ENCODE measurements at regions not wholly inside any gene's neighbourhood (a gene's known extent, or its start where the extent isn't known, plus 50 kb on each side); places are given as distances from the start of the nearest gene placed in this dataset.

DNA sequence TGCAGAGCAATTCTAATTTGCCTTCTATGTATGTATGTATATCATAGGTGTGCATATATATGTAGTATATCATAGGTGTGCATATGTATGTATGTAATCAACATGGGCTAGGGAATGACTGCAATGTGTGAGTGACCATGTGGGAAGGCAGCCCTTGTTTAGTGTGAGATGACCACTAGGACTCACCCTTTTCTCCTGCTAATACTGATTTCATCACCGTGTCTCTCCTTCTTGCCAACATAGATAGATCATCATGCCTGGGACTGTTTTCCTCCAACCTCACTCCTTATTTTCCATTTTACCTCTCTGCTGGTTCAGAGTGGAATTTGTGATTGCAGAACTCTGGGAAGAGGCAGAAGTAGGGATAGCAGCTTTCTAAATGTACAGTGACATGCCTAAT lies 63.6 kb upstream of the SFRP2 start:
- H3K4me1 ChIP-seq: no peaks in the 10 kb centered on the region
- no peaks in the 10 kb centered on the region for H3K36me3 ChIP-seq
- no peak overlapping the region for H3K4me3 ChIP-seq
- 76 to 96% (median 94%) methylated on average over 1 of the region's 1 CpG for WGBS, 5 donors
- H3K9me3 ChIP-seq: peaks cover 0 to 14% (median 10%) of the 10 kb centered on the region in 4 donors
- H3K27ac ChIP-seq: no peak overlapping the region
- TF ChIP-seq EP300 (IDR thresholded peaks at IDR 0.05) (no peak), POLR2AphosphoS5 (IDR thresholded peaks at IDR 0.05) (no peak), POLR2A (IDR thresholded peaks at IDR 0.05) (no peak)
- TF ChIP-seq, protein P1, sequence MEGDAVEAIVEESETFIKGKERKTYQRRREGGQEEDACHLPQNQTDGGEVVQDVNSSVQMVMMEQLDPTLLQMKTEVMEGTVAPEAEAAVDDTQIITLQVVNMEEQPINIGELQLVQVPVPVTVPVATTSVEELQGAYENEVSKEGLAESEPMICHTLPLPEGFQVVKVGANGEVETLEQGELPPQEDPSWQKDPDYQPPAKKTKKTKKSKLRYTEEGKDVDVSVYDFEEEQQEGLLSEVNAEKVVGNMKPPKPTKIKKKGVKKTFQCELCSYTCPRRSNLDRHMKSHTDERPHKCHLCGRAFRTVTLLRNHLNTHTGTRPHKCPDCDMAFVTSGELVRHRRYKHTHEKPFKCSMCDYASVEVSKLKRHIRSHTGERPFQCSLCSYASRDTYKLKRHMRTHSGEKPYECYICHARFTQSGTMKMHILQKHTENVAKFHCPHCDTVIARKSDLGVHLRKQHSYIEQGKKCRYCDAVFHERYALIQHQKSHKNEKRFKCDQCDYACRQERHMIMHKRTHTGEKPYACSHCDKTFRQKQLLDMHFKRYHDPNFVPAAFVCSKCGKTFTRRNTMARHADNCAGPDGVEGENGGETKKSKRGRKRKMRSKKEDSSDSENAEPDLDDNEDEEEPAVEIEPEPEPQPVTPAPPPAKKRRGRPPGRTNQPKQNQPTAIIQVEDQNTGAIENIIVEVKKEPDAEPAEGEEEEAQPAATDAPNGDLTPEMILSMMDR (IDR thresholded peaks at IDR 0.05): no peak
- intact Hi-C loops (cut with DNase I; ENCODE audit: low total_unique reads): no loop called here
- DNase-seq: no peak
- no peaks in the 10 kb centered on the region for H3K27me3 ChIP-seq

DNA sequence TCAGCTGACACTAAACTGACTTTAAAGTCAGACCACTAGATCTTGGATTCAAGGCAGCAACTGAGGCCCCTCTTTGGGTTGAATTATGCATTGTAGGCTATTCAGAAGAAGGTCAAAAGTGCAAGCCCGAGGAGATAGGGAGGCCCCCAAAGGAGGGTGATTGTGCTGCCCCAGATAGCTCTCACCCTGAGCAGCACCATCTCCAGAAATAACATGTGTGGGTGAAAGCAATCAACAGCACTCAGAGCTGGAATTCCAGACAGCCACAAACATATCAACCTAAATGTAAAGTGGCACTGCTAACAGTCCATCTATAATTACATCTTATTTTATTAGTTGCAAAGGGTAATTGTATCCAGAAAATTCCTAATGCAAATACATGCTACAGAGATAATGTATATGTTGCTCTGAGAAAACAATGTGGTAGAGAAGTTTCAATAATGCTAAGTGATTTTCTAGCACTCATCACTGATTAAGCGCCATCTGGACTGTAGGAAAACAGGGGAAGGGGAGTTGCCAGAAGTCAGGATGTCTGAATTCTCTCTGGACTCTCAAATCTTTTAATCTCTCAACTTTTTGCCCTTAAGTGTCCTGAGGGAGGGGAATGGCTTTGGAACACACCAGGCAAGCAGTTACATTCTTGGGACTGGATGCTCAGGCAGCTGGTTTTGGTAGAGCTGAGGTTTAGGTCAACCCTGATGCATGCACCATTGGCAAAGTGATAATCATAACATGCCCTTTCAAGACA lies 61.8 kb upstream of the SFRP2 start:
- no peak for DNase-seq
- intact Hi-C loops (cut with DNase I; ENCODE audit: low total_unique reads): no loop called here
- no peaks in the 10 kb centered on the region for H3K36me3 ChIP-seq
- no peaks in the 10 kb centered on the region for H3K4me1 ChIP-seq
- H3K4me3 ChIP-seq: no peak overlapping the region
- peaks cover 0 to 14% (median 2%) of the 10 kb centered on the region in 4 donors for H3K9me3 ChIP-seq
- WGBS, 5 donors: 32 to 53% (median 50%) methylated on average over 2 of the region's 2 CpGs
- no peak for TF ChIP-seq EP300 (IDR thresholded peaks at IDR 0.05)
- TF ChIP-seq POLR2AphosphoS5 (IDR thresholded peaks at IDR 0.05): no peak
- H3K27ac ChIP-seq: no peak overlapping the region
- H3K27me3 ChIP-seq: no peaks in the 10 kb centered on the region

DNA sequence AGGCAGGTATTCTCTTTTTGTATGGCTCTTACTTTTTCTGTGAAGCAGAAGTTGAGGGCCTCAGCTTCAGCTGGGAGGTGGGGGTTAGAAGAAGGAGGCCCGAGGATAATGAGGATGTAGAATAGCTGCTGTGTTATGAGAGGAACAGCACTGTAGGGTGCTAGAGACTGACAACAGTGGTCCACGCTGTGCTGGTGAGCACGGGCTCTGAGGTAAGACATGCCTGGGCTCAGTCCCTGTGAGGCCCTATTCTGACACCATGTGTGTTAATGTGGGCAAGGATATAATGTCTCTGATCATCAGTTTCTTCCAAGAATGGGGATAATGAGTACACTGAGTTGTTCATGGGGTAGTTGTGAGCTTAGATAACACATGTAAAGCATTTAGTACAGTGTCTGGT lies 55.3 kb upstream of the SFRP2 start:
- TF ChIP-seq POLR2AphosphoS5 (IDR thresholded peaks at IDR 0.05) (no peak), EP300 (IDR thresholded peaks at IDR 0.05) (no peak), POLR2A (IDR thresholded peaks at IDR 0.05) (no peak)
- TF ChIP-seq, protein P1 (IDR thresholded peaks at IDR 0.05): no peak
- intact Hi-C loops (cut with DNase I; ENCODE audit: low total_unique reads): no loop called here
- no peaks in the 10 kb centered on the region for H3K27me3 ChIP-seq
- no peak overlapping the region for H3K4me3 ChIP-seq
- H3K27ac ChIP-seq: no peak overlapping the region
- no peaks in the 10 kb centered on the region for H3K4me1 ChIP-seq
- no peak for DNase-seq
- H3K9me3 ChIP-seq: peaks cover 0 to 4% (median 0%) of the 10 kb centered on the region in 4 donors
- 56 to 73% (median 62%) methylated on average over 3 of the region's 3 CpGs for WGBS, 5 donors
- H3K36me3 ChIP-seq: no peaks in the 10 kb centered on the region
